OCI-M2 (cell line): ENCODE measurements at regions not wholly inside any gene's neighbourhood (a gene's known extent, or its start where the extent isn't known, plus 50 kb on each side); places are given as distances from the start of the nearest gene placed in this dataset.
"Not testable (repeated sequence)": the region's sequence is repeated elsewhere in the genome, so short reads cannot be mapped to it uniquely, and the experiment has no call there.

Source experiments
- DNase-seq: peaks from one replicate; lab custom pipeline; 2025; ENCODE audit not compliant: unreplicated experiment; lab: John Stamatoyannopoulos, UW

DNA sequence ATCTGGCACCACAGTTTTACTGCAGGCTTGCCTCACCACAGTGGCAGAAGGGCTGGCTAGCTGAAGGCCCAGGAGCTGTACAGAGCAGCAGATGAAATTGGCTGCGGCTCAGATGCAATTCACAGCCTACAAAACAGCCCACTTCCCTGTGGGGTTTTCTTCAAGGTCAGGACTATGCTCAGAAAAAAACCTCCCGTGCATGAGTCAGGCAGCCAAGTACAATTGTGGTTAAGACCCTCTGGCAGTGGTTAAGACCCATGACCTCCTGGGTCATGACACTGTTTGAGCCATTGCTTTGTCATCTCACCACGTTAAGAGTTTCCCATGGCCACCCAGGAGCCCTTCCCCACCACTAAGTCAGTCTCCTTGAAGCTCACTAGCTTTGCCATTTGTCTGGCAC, 276.3 kb downstream of the HNRNPD start:
- DNase-seq = no peak

DNA sequence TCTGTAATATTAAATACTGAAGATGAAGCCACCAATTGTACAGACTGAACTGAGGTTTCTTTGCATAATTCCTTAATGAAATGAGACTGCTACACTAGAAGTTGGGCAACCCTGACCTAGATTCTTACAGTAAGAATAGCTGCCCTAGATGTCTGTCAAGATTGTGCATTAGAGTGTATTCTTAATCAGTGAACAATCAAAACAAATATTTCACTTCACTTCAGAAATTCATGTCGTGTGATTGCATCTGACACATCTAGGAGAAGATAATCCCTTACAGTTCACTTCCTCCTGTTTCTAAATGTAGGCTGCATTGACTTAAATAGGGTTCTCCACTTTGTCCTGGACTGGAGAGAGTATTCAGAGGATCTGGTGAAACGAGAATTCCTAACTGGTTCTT, 283.1 kb downstream of the HNRNPD start:
- no peak for DNase-seq

DNA sequence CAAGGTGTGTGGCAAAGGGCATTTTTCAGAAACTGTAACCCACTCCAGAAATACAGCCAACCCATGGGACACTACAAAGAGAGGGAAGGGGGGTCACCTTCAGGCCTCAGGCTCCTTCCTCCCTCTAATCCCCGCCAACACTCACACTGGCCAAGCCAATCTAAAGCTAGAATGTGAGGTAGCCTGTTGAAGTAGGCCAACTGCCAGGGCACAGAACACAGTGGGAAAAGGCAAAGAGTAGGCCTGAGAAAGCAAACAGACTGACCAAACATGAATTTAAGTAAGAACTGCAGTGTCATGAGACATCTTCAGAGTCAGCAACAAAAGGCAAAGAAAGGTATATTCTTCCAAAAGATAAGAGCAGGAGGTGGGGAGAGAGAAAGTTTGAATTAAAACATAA, 289.0 kb downstream of the HNRNPD start:
- no peak for DNase-seq

DNA sequence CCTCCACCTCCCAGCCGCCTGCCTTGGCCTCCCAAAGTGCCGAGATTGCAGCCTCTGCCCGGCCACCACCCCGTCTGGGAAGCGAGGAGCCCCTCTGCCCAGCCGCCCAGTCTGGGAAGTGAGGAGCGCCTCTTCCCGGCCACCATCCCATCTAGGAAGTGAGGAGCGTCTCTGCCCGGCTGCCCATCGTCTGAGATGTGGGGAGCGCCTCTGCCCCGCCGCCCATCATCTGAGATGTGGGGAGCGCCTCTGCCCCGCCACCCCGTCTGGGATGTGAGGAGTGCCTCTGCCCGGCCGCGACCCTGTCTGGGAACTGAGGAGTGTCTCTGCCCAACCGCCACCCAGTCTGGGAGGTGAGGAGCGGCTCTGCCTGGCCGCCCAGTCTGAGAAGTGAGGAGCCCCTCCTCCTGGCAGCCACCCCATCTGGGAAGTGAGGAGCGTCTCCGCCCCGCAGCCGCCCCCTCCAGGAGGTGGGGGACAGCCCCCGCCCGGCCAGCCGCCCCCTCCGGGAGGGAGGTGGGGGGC, 296.3 kb downstream of the HNRNPD start:
- DNase-seq = not testable (repeated sequence)

DNA sequence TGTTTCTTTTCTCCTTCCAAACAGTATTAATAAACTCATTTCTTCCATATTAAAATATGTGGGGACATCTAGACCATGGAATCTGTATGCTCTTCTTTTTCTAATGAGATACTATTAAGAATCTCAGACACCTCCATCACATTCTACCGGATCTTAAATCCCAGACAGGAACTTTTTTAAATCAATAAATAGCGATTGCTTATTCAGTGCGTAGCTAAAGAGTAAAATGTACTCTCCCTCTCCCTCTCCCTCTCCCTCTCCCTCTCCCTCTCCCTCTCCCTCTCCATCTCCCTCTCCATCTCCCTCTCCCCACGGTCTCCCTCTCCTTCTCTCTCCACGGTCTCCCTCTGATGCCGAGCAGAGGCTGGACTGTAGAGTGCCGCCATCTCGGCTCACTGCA, 297.0 kb downstream of the HNRNPD start:
- no peak for DNase-seq

DNA sequence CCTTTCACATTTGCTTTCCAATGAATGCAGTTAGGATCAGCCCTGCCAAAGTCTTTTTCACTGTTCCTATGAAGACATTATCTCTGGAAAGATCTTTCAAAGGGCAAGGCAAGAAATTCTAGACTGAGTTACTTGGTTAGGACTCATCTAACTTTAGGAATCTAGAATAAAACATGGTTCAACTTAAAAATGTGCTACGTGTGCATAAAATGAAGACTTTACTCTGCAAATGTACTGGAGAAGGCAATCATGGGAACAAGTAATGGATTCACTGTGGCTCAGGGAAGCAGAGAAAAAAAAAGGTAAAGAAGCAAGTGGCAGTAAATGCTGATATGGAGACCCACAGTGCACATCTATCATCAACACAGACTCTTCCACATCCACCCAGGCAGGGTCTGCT, 297.4 kb downstream of the HNRNPD start:
- DNase-seq = no peak

DNA sequence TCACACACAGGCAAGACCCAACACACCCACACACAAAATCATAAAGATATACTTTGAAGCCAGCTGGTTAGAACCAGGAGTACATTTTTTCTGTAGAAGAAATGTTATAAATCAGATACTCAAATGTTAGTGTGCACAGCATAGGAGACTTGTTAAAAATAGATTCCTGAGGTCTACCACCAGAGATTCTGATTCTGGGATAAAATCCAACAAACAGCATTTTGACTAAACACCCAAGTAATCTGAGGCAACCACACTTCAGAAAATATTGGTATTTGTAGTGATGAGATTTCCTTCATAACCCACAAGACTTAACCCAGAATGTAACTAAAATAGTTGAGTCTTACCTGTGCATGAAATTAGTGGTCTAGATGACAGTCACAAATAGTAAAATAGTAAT, 301.8 kb downstream of the HNRNPD start:
- no peak for DNase-seq

DNA sequence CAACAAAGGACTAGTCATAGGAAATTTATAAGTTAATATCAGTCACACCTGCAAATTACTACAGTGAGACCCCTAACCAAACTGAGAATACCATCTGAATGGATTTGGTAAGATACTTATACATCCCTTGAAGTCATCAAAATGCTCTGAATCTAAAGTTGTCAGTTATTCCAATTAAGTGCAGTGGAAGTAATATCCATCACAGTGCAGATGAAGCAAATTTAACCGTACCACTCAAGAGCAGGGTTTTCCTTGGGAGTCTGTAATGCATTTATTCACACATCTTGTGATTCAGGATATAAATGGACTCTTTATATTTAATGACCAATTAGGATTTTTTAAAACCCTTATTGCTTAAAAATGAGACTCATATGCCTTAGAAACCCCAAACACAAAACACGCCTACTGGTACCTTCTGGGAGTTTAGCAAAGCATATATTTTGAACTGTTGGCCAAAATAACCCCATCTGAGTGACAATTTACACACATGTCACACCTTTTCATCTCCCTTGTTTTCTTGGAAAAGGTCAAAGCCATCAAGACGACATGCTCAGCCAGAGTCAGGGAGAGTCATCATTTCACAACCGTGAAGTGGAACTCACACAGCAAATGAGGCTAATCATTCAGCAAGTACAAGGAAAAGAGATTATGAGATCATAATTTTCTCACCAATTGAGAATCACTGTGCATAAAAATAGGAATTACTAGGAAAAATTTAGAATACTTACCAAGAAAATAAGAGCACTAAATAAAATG, 303.7 kb downstream of the HNRNPD start:
- no peak for DNase-seq

DNA sequence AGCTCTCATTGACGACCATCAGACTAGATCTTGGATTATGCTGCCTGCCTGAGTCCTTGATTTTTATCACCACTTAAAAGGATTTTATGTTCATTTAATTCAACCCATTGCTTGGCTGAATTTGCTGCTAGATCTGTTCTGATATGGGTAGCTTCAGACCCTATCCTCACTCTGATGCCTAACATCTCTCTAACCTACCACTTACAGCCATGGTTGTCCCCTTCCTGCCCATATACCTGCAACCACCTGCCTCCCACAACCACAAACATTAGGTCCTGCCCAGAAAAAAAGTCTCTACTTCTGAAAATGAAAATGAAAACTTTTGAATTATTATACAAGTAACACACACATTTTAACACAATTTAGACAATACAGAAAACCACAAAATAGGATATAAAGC, 310.8 kb downstream of the HNRNPD start:
- no peak for DNase-seq

DNA sequence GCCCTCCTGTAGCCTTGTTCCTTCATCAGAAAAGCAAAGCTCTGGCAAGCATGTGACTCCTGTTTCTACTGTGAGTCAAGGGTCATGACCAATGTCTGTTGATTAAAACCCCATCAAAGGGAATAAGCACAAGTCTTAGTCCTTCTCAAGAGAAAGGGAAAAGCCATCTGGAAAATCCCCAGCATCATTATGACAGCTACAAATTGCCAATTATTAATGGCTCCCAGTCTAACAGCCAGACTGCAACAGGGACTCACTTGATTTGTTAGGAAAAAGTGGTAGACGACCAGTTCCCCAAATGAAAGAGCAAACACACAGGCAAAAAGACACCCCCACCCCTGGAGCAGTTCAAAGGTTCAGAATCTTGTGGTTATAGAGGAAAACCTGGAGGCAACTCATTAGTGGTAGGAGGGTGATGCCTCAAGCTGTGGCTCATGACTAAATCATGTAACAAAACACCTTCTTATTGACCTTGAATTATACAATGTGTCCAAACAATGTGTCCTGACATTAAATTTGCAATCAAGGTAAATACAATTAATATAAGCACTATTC, 315.7 kb downstream of the HNRNPD start:
- DNase-seq = no peak

DNA sequence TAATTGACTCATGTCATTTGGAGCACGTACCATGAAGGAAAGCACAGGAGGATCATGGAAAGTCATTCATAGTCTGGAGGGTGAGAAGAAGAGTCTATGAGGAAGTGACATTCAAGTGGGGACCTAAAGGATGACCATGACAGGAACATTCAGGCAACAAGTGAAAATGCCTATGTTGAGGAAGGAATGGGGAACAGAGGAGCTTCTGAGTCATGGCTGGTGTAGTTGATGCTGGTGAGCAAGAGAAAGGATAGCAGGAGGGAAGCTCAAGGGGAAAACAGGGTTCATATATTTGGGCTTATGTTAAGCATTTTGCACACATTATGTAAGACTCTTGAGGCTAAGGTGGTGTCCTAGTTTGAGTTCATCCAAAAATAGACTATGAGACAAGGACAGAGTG, 318.6 kb downstream of the HNRNPD start:
- DNase-seq = no peak

DNA sequence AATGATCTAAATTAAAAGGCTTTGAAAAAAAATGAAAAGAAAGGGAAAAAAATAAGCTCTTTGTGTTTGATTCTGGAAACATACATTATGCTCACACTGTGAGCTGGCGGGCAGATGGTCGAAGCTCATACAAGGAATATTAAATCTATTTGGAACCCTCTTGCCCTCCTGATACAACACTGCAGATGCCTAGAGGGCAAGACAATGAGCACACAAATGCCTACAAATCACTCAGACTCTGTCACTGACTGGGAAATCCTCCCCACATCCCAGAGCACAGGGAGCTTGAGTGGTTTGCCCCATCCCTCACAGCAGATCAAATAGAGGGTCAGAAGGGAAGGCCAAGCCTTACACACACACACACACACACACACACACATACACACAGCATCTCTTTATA, 320.4 kb downstream of the HNRNPD start:
- no peak for DNase-seq

DNA sequence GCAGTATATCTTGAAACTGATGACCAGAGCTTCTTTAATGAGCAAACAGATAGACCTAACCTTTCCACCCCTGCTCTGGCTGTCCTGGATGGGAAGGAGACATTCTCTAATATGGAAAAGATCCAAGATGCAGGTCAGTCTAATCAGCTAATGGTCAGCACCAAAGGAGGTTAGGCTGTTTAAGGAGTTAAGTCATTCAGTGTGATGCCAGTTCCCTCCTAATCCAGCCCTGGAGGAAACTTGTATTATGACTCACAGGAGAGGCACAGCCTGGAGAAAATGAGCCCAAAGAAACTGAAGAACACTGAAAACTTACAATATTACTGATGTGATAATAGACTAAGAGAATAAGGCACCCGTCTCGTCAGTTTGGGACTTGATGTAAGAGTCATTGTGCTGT, 323.0 kb downstream of the HNRNPD start:
- no peak for DNase-seq

DNA sequence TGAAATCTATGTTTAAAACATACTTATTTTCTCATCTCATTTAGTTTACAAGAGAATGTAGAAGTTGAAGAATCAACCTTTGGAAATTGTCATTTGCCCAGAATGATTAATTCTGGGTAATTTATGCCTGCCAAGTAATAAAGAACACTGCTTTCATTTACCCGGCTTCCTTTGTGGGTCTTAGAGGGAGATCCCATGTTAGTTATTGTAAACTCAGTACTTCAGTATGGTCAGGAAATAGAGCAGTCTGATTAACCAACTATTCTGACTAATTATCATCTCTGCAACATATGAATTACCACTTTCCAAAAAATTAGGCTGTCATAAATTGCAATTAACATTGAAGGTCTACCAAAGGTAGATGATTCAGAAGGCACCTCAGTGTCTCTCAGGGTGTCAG, 324.5 kb downstream of the HNRNPD start:
- DNase-seq = no peak

DNA sequence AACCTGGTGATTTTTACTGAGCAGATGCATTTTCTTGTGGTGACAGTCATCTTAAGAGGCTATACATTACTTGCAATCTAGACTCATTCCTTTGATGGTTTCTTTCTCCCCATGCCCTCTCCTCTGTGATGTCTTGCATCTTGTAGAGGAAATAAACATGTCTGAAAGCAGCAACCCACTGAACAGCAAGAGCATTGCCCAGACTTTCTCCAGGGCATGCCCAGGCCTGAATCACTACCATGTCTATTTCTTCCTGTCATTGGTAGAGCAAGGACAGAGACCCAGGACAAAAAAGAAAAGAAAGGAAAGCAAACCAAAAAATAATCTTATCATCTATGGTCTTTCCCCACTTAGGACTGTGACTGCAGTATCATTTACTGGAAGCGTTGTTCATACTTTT, 326.1 kb downstream of the HNRNPD start:
- no peak for DNase-seq

DNA sequence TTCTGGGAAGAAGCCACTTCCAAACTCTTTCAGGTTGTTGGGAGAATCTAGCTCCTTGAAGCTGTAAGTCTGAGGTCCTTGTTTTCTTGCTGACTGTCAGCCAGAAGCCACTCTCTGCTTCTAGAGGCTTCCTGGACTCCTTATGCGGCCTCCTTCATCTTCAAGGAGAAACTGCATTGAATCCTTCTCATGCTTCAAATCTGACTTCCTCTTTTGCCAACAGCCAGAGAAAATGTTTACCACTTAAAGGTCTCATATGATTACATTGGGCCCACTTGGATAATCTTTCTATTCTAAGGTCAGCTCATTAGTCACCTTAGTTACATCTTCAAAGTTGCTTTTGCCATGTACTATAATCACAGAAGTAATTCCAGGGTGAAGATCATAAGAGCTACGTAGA, 327.0 kb downstream of the HNRNPD start:
- no peak for DNase-seq

DNA sequence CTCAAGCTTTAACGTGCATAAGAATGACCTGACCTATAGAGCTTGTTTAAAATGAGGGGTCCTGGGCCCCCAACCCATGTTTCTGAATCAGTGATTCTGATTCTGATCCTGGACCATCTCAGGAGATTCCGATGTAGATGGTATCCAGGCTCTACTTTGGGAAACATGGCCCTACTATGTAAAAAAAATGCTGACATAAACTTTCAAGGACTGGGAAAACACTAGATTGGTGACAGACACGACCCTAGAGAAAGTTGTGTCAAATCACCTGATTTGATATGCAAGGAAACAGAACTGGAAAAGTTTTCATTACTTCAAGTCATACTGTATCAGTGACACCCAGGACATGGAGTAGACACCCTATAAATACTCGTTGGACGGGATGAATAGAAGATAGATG, 328.5 kb downstream of the HNRNPD start:
- DNase-seq = no peak

DNA sequence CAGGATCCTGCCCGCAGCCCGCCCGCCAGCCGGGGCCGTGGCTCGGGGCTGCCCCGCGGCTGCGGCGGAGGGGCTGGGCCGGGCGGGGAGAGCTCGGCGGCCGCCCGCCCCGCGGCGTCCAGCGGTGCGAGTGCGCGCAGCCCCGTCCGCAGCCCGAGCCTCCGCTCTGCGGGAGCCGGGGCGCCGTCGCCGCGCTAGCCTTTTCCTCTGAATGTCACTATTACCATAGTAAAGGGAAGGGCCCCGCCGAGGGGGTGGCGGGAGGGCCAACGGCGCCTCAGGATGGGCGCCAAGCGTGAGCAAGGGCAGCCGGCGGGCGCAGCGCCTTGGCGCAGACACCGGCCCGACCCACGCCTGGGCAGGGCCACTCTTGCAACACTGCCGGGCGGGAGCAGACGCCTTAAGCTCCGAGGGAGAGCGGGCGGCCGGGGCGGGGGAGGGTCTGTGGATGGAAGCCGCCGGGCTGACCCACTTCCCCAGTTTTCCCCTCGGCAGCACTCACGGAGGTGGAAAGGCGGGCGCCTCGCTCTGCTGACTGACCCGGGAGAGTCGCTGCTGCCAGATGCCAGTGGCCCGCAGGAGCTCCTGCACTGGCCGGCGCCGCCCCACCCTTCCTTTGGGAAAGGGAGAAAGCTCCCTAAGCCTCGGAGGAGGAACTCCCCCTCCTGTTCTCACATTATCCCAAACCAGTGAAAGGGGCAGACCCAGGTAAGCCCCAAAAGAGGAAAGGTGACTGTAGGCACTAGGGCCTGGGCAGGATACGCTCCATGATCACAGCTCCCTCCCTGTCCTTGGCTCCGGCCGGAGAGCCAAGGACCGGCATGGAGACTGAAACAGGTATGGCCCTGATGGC, 329.4 kb downstream of the HNRNPD start:
- no peak for DNase-seq

DNA sequence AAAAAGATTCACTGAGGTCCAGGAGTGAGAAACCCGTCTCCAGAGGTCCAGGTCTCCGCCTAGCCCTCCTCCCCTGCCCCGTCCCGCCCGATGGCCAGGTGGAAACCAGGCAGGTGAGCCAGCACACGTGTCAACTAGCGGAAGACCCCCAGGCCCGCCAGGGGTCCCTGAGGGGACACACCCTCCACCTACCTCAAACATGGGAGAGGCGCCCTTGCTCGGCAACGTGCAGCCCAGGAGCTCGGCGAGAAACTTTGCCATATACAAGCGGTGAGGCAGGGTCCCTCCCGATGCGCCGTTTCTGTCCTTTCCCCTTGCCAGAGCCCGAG, 330.0 kb downstream of the HNRNPD start:
- DNase-seq = no peak

DNA sequence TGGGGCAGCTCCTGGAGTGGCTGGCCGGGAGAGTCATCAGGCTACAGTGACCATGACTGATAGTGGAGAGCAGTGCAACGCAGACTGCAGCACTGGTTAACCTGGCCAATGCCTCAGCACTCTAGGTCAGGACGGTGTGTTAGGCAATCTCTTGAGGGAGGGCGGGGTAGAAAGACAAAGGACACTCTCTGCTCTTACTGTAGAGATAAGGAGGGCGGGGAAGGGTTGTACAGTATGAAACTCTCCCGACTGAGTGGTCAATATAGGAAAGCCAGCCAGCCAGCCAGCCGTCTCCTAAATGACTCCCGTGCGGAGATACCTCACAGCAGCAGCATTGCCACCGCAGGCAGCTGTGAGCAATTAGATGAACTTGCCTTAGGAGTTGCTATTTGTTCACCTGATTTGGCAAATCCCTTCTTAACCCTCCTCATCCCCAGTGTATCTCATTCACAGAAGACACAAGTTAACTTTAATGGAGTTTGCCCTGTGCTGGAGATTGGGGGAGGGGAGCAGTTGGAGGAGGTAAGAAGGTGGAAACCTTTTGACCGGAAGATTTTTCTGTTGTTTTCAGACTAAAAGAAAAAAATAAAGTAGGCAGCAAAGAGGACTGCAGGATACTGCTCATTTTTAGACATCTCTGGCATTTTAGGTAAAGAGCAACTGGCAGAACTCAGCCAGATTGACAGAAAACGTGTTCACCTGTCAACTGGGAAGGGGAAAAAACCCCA, 330.5 kb downstream of the HNRNPD start:
- DNase-seq = no peak

DNA sequence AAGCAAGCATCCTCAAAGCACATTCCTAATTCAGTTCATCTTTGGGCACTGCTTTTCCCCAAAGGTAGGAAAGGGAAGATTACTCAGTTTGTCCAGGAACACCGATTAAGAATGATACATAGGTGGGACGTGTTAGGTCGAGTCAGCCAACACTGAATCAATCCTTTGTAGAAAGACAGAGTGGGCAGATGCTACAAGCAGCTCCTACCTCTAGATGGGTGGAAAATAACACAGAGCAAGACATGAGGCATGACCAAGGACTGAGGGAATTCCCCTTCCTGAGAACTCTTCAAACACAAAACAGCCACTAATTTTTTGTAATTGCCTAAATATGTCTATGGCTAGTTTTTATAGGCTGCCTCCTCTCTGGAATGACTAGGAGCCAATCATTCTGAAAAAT, 331.7 kb downstream of the HNRNPD start:
- DNase-seq = no peak

DNA sequence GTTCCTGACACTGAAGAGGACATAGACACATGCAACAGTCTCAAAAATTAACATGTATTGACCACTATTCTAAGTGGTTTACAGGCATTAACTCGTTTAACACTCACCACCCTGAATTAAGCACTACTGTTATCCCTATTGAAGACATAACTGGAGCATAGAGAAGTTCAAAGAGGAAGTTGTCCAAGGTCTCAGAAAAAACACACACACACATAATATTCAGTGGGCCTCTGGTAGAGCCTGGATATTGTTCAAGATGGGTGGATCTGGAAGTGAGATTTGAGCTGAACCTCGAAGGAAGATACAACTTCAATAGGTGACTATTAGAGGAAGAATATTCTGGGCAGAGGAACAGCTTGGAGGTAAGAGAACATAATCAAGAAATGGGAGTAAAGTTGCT, 334.9 kb downstream of the HNRNPD start:
- DNase-seq = no peak
